ENCODE measurements at regions not wholly inside any gene's neighbourhood (a gene's known extent, or its start where the extent isn't known, plus 50 kb on each side); places are given as distances from the start of the nearest gene placed in this dataset.

DNA sequence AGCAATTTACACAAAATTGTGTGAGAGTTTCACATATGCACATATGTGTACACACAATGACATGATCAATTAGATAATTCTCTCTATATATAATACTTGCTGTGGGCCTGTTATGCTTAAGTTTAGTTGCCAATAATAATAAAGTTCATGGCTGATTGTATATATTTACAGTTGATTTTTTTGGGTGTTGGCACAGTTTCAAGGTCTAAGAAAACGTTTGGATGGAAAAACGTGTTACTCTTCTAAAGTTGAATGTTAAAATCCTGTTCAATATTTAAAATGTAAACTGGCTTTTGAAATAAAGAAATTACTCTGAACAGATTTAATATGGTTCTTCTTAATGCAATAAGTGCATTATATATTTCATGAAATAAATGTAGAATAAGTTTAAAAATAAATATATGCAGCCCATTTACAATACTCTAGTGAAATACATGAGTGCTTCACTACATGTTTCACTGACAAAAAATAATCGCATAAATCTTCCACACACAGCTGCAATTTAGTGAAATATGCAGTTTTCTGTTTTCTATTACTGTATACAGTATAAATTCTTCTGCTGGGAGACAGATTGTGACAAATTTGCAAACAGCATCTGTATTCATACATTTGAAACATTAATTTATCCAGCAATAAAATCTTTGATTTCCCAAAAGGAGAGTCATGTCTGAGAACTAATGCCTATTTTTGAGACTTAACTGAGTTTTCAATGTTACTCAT, 586.9 kb upstream of the KLHL1 start:
- no peaks in the 10 kb centered on the region for H3K79me2 ChIP-seq (ENCODE audit: insufficient read depth, low read length)
- TF ChIP-seq, protein P1, sequence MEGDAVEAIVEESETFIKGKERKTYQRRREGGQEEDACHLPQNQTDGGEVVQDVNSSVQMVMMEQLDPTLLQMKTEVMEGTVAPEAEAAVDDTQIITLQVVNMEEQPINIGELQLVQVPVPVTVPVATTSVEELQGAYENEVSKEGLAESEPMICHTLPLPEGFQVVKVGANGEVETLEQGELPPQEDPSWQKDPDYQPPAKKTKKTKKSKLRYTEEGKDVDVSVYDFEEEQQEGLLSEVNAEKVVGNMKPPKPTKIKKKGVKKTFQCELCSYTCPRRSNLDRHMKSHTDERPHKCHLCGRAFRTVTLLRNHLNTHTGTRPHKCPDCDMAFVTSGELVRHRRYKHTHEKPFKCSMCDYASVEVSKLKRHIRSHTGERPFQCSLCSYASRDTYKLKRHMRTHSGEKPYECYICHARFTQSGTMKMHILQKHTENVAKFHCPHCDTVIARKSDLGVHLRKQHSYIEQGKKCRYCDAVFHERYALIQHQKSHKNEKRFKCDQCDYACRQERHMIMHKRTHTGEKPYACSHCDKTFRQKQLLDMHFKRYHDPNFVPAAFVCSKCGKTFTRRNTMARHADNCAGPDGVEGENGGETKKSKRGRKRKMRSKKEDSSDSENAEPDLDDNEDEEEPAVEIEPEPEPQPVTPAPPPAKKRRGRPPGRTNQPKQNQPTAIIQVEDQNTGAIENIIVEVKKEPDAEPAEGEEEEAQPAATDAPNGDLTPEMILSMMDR (IDR thresholded peaks at IDR 0.05; ENCODE audit: extremely low read depth, low read depth, low read length) = no peak
- no peak overlapping the region for H3K4me2 ChIP-seq (ENCODE audit: insufficient read depth, low read length)
- H3K4me3 ChIP-seq (ENCODE audit: insufficient read depth, low read length) = no peak overlapping the region
- no peaks in the 10 kb centered on the region for H3K4me1 ChIP-seq (ENCODE audit: insufficient read depth, low read length)
- H4K20me1 ChIP-seq (ENCODE audit: insufficient read depth, low read length) = no peaks in the 10 kb centered on the region
- H3K36me3 ChIP-seq (ENCODE audit: insufficient read depth, low read length) = no peaks in the 10 kb centered on the region
- no peaks in the 10 kb centered on the region for H3K27me3 ChIP-seq (ENCODE audit: insufficient read depth, low read length)
- peaks cover 5% of the 10 kb centered on the region for H3K9me3 ChIP-seq (ENCODE audit: low read depth, low read length)
- H3K27ac ChIP-seq (ENCODE audit: low read depth, low read length) = no peak overlapping the region
- DNase-seq (ENCODE audit: insufficient read length, low spot score, missing footprints) = no peak
- H2AFZ ChIP-seq (ENCODE audit: low read length) = no peak overlapping the region

DNA sequence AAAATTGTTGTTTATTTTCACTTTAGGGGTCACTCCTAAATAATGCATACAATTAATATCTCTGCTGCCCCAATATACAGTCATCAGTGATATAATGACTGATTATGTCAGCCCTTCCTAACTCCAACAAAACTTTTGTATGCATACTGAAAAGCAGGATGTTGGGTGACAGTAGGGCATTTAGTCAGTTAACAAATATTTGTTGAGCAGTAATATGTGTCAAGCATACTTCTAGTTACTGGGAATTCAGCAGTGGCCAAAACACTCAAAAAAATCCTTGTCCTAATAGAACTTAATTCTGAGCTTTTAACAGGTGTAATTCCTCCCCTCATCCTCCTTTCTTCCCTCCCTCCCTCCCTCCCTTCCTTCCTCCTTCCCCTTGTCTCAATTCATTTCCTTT, 560.7 kb upstream of the KLHL1 start:
- Histone ChIP-seq H3K27ac (ENCODE audit: low read depth, low read length) (no peak overlapping the region), H3K9me3 (ENCODE audit: low read depth, low read length) (peaks cover 1% of the 10 kb centered on the region), H4K20me1 (ENCODE audit: insufficient read depth, low read length) (no peaks in the 10 kb centered on the region), H3K4me2 (ENCODE audit: insufficient read depth, low read length) (no peak overlapping the region), H3K36me3 (ENCODE audit: insufficient read depth, low read length) (no peaks in the 10 kb centered on the region), H3K79me2 (ENCODE audit: insufficient read depth, low read length) (no peaks in the 10 kb centered on the region), H3K4me3 (ENCODE audit: insufficient read depth, low read length) (no peak overlapping the region), H2AFZ (ENCODE audit: low read length) (no peak overlapping the region), H3K4me1 (ENCODE audit: insufficient read depth, low read length) (no peaks in the 10 kb centered on the region), H3K27me3 (ENCODE audit: insufficient read depth, low read length) (no peaks in the 10 kb centered on the region)
- TF ChIP-seq, protein P1 (IDR thresholded peaks at IDR 0.05; ENCODE audit: extremely low read depth, low read depth, low read length) = no peak
- DNase-seq (ENCODE audit: insufficient read length, low spot score, missing footprints) = no peak

DNA sequence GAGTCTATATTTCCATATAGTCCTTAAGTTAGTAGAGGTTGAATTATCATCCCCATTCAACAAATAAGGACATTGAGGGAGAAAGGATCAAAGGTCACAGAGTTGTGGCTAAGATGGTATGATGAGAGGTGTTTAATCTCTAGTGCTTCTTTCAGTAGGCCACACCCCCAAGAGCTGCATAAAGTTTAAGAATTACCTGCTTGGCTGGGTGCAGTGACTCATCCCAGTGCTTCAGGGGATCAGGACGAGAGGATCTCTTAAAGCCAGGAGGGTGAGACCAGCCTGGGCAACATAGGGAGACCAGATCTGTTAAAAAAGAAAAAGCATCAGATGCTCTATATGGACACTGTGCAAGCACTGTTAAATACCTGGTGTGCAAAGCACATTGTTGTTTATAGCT, 560.0 kb upstream of the KLHL1 start:
- TF ChIP-seq, protein P1 (IDR thresholded peaks at IDR 0.05; ENCODE audit: extremely low read depth, low read depth, low read length) = no peak

DNA sequence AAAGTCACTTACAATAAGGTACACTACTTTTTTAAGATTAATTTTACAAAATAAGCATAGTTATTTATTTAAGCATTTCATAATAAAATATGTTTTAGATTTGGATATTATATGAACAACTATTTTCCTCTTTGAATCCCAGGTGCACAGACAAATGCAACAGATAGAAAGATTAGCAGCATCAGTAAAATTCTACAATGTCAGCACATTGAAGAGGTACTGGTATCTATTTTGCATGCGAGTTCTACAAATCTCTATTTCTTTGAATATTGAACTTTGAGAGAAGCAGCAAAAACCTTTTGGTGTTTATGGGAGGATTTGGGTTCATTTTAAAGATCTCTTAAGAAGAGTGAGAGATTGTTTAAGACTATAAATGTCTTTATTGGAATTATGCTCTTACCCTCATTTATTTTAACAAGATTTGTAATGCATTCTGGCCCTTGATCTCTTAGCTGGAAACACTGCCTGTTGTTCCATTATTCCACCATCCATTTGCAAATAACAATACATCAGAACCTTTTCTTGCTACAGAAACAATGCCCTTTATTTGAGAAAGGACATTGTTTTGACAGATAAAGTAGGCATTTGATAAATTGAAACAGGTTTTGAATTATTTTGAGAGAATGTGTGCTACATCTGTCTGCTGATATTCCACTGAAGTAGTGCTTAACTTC, 558.8 kb upstream of the KLHL1 start:
- H3K4me1 ChIP-seq (ENCODE audit: insufficient read depth, low read length) = no peaks in the 10 kb centered on the region
- no peak overlapping the region for H3K4me3 ChIP-seq (ENCODE audit: insufficient read depth, low read length)
- no peak overlapping the region for H2AFZ ChIP-seq (ENCODE audit: low read length)
- H3K79me2 ChIP-seq (ENCODE audit: insufficient read depth, low read length) = no peaks in the 10 kb centered on the region
- H3K36me3 ChIP-seq (ENCODE audit: insufficient read depth, low read length) = no peaks in the 10 kb centered on the region
- TF ChIP-seq, protein P1 (IDR thresholded peaks at IDR 0.05; ENCODE audit: extremely low read depth, low read depth, low read length) = no peak
- H3K4me2 ChIP-seq (ENCODE audit: insufficient read depth, low read length) = no peak overlapping the region
- H3K27ac ChIP-seq (ENCODE audit: low read depth, low read length) = no peak overlapping the region
- H4K20me1 ChIP-seq (ENCODE audit: insufficient read depth, low read length) = no peaks in the 10 kb centered on the region
- no peak for DNase-seq (ENCODE audit: insufficient read length, low spot score, missing footprints)
- no peaks in the 10 kb centered on the region for H3K27me3 ChIP-seq (ENCODE audit: insufficient read depth, low read length)
- peaks cover 1% of the 10 kb centered on the region for H3K9me3 ChIP-seq (ENCODE audit: low read depth, low read length)

More for the DNA sequence above, 560.0 kb upstream of the KLHL1 start:
- Histone ChIP-seq H3K79me2 (ENCODE audit: insufficient read depth, low read length) (no peaks in the 10 kb centered on the region), H2AFZ (ENCODE audit: low read length) (no peak overlapping the region), H3K27ac (ENCODE audit: low read depth, low read length) (no peak overlapping the region), H3K4me1 (ENCODE audit: insufficient read depth, low read length) (no peaks in the 10 kb centered on the region), H4K20me1 (ENCODE audit: insufficient read depth, low read length) (no peaks in the 10 kb centered on the region), H3K4me3 (ENCODE audit: insufficient read depth, low read length) (no peak overlapping the region), H3K4me2 (ENCODE audit: insufficient read depth, low read length) (no peak overlapping the region), H3K27me3 (ENCODE audit: insufficient read depth, low read length) (no peaks in the 10 kb centered on the region), H3K36me3 (ENCODE audit: insufficient read depth, low read length) (no peaks in the 10 kb centered on the region), H3K9me3 (ENCODE audit: low read depth, low read length) (peaks cover 1% of the 10 kb centered on the region)
- no peak for DNase-seq (ENCODE audit: insufficient read length, low spot score, missing footprints)

Measured in osteoblast (primary cell).